ENCODE measurements at regions not wholly inside any gene's neighbourhood (a gene's known extent, or its start where the extent isn't known, plus 50 kb on each side); places are given as distances from the start of the nearest gene placed in this dataset.

GRCh38 chr10:109359316-109359715 is 564.0 kb downstream of the XPNPEP1 start:
- no peak for DNase-seq (ENCODE audit: extremely low spot score)
- POLR2A ChIA-PET = no interaction called here
- TF ChIP-seq TARDBP (IDR thresholded peaks at IDR 0.05) (no peak), FOXA1 (IDR thresholded peaks at IDR 0.05) (no peak), L3MBTL2 (conservative IDR thresholded peaks at IDR 0.05) (no peak), NFRKB (IDR thresholded peaks at IDR 0.05) (no peak), ARNT (IDR thresholded peaks at IDR 0.05) (no peak), ZNF384 (IDR thresholded peaks at IDR 0.05) (no peak), PKNOX1 (IDR thresholded peaks at IDR 0.05) (no peak)
- CTCF ChIA-PET = interaction anchor here (0.6 kb wide), 1 partner anchor 598 kb away, joined by 3 read pairs; no protein-coding TSS in a partner anchor

DNA sequence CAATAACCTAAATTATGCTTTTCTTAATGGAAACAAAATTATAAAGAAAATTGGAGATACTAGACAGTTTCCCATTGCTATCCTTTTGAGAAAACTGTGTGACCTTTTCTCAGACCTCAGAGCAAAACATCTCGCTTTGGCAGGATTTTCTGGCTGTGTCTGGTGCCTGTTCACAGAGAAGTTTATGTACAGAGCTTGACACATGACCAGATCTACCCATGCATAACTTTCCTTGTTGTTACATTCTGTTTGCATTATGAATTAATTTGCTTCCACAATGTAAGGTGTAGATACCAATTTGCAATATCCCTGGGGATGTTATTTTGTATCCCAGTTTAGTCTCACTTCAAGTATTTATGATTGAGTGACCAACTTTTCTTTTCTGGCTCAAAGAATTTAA is 565.0 kb downstream of the XPNPEP1 start:
- ChIA-PET CTCF (interaction anchor here (1.0 kb wide), 1 partner anchor 13 kb away, joined by 3 read pairs; no protein-coding TSS in a partner anchor), POLR2A (no interaction called here)
- TF ChIP-seq ARNT (IDR thresholded peaks at IDR 0.05) (no peak), NFRKB (IDR thresholded peaks at IDR 0.05) (no peak), LEF1 (IDR thresholded peaks at IDR 0.05; ENCODE audit: borderline replicate concordance) (no peak)
- DNase-seq (ENCODE audit: extremely low spot score) = no peak

DNA sequence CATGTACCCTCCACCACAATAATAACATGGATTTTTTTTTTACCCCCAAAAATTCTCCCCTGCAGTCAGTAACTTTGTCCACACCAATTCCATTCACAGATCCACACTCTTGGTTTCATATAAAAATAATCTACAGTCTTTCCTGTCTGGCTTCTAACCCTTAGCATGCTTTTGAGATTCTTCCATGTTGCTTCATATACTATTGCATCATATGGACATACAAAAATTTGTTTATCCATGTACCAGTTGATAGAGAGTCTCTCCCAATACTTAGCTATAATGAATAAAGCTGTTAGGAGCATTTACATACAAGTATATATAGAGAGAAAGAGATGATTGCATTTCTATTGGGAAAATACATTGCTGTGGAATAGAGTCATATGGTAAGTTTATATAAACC is 575.0 kb downstream of the XPNPEP1 start:
- TF ChIP-seq TARDBP (IDR thresholded peaks at IDR 0.05) = no peak
- TF ChIP-seq SUZ12 (IDR thresholded peaks at IDR 0.05) = no peak
- no peak for TF ChIP-seq ELF4 (IDR thresholded peaks at IDR 0.05)
- TF ChIP-seq CTBP1 (IDR thresholded peaks at IDR 0.05; ENCODE audit: borderline replicate concordance) = no peak
- no peak for TF ChIP-seq BHLHE40 (IDR thresholded peaks at IDR 0.05; ENCODE audit: borderline replicate concordance)
- no peak for TF ChIP-seq FOXM1 (IDR thresholded peaks at IDR 0.05; ENCODE audit: borderline replicate concordance)
- TF ChIP-seq NFRKB (IDR thresholded peaks at IDR 0.05) = no peak
- no peak for TF ChIP-seq ZNF384 (IDR thresholded peaks at IDR 0.05)
- no peak for TF ChIP-seq FOXK2 (IDR thresholded peaks at IDR 0.05)
- no peak for TF ChIP-seq SP1 (IDR thresholded peaks at IDR 0.05)
- no peak for TF ChIP-seq PKNOX1 (IDR thresholded peaks at IDR 0.05)
- no peak for TF ChIP-seq LEF1 (IDR thresholded peaks at IDR 0.05; ENCODE audit: borderline replicate concordance)
- no peak for TF ChIP-seq L3MBTL2 (conservative IDR thresholded peaks at IDR 0.05)
- no peak for TF ChIP-seq HDGF (IDR thresholded peaks at IDR 0.05; ENCODE audit: borderline replicate concordance)
- no peak for TF ChIP-seq ARNT (IDR thresholded peaks at IDR 0.05)
- DNase-seq (ENCODE audit: extremely low spot score) = no peak
- CTCF ChIA-PET = no interaction called here
- POLR2A ChIA-PET = no interaction called here

DNA sequence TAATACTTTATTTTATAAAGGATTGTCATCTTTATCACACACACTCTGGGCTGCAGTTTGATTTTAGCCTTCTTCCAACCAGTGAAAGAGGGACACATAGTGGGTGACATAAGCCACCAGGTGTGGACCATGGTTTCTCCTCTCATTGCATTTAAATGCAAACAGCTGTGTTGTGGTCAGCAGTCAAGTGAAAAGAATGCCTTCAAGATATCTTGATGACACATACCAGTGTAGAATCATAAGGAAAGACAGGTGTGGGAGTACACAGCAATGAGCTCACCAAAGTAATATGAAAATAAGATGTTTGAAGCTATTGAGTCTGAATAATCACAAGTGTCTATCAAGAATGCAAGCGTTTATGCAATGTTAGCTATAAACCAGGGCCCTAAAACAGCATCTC is 580.0 kb downstream of the XPNPEP1 start:
- ChIA-PET POLR2A (no interaction called here), CTCF (no interaction called here)
- TF ChIP-seq TARDBP (IDR thresholded peaks at IDR 0.05) = no peak
- no peak for TF ChIP-seq BHLHE40 (IDR thresholded peaks at IDR 0.05; ENCODE audit: borderline replicate concordance)
- TF ChIP-seq SP1 (IDR thresholded peaks at IDR 0.05) = no peak
- no peak for TF ChIP-seq SUZ12 (IDR thresholded peaks at IDR 0.05)
- TF ChIP-seq ZNF384 (IDR thresholded peaks at IDR 0.05) = no peak
- TF ChIP-seq NFRKB (IDR thresholded peaks at IDR 0.05) = no peak
- no peak for TF ChIP-seq PKNOX1 (IDR thresholded peaks at IDR 0.05)
- no peak for TF ChIP-seq L3MBTL2 (conservative IDR thresholded peaks at IDR 0.05)
- no peak for TF ChIP-seq FOXM1 (IDR thresholded peaks at IDR 0.05; ENCODE audit: borderline replicate concordance)
- TF ChIP-seq FOXA1 (IDR thresholded peaks at IDR 0.05) = no peak
- TF ChIP-seq LEF1 (IDR thresholded peaks at IDR 0.05; ENCODE audit: borderline replicate concordance) = no peak
- TF ChIP-seq FOXK2 (IDR thresholded peaks at IDR 0.05) = no peak
- no peak for TF ChIP-seq HDGF (IDR thresholded peaks at IDR 0.05; ENCODE audit: borderline replicate concordance)
- no peak for TF ChIP-seq ARNT (IDR thresholded peaks at IDR 0.05)
- no peak for TF ChIP-seq CTBP1 (IDR thresholded peaks at IDR 0.05; ENCODE audit: borderline replicate concordance)
- no peak for DNase-seq (ENCODE audit: extremely low spot score)

DNA sequence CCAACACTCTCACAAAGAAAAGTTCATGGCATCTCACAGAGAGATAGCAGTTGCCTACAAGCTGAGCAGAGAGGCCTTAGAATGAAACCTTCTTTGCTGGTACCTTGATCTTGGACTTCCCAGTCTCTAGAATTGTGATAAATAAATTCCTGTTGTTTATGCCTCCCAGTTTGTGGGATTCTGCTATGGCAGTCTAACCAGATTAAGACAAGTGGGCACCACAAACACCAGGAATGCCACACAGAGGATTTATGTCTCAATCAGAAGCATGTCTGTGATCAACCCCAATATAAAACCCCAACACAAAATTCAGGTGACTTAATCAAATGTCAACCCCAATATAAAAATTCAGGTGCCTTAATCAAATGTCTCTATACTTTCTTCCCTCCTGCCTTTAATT is 581.3 kb downstream of the XPNPEP1 start:
- POLR2A ChIA-PET = no interaction called here
- TF ChIP-seq ZNF384 (IDR thresholded peaks at IDR 0.05) (no peak), NFRKB (IDR thresholded peaks at IDR 0.05) (no peak), PKNOX1 (IDR thresholded peaks at IDR 0.05) (no peak), L3MBTL2 (conservative IDR thresholded peaks at IDR 0.05) (no peak), TARDBP (IDR thresholded peaks at IDR 0.05) (no peak)

DNA sequence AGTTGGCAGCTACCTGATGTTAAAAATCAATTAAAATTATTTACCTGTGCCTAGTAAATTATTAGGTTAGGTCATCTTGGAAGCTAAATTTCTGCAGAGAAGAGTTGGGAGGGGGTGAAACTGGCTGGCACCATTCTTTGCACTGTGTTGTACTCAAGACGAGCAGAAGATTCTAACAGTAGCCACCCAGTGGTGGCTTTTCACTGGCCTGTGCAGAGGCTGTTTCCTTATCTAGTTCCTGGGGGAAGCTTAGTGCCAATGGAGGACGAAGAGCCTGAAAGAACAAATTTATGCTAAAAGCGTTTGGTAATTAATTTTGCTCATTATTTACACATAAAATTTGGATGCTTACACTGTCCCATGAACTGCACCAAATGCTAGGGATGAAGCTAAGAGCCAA is 595.3 kb downstream of the XPNPEP1 start:
- ChIA-PET POLR2A (no interaction called here), CTCF (no interaction called here)
- no peak for TF ChIP-seq HDGF (IDR thresholded peaks at IDR 0.05; ENCODE audit: borderline replicate concordance)
- TF ChIP-seq ELF4 (IDR thresholded peaks at IDR 0.05) = no peak
- no peak for TF ChIP-seq LEF1 (IDR thresholded peaks at IDR 0.05; ENCODE audit: borderline replicate concordance)
- no peak for TF ChIP-seq NFRKB (IDR thresholded peaks at IDR 0.05)
- no peak for TF ChIP-seq TARDBP (IDR thresholded peaks at IDR 0.05)
- no peak for TF ChIP-seq ARNT (IDR thresholded peaks at IDR 0.05)
- TF ChIP-seq ZNF384 (IDR thresholded peaks at IDR 0.05) = no peak
- no peak for TF ChIP-seq BHLHE40 (IDR thresholded peaks at IDR 0.05; ENCODE audit: borderline replicate concordance)
- TF ChIP-seq FOXA1 (IDR thresholded peaks at IDR 0.05) = no peak
- TF ChIP-seq L3MBTL2 (conservative IDR thresholded peaks at IDR 0.05) = no peak
- no peak for TF ChIP-seq CTBP1 (IDR thresholded peaks at IDR 0.05; ENCODE audit: borderline replicate concordance)
- no peak for TF ChIP-seq FOXM1 (IDR thresholded peaks at IDR 0.05; ENCODE audit: borderline replicate concordance)
- TF ChIP-seq SUZ12 (IDR thresholded peaks at IDR 0.05) = no peak
- TF ChIP-seq PKNOX1 (IDR thresholded peaks at IDR 0.05) = no peak
- TF ChIP-seq SP1 (IDR thresholded peaks at IDR 0.05) = no peak
- TF ChIP-seq FOXK2 (IDR thresholded peaks at IDR 0.05) = no peak
- no peak for DNase-seq (ENCODE audit: extremely low spot score)

More for the DNA sequence above, 581.3 kb downstream of the XPNPEP1 start:
- CTCF ChIA-PET = interaction anchor here (0.6 kb wide), 1 partner anchor 15 kb away, joined by 4 read pairs; no protein-coding TSS in a partner anchor
- no peak for DNase-seq (ENCODE audit: extremely low spot score)

Data from HEK293T (cell line).